ENCODE measurements at regions not wholly inside any gene's neighbourhood (a gene's known extent, or its start where the extent isn't known, plus 50 kb on each side); places are given as distances from the start of the nearest gene placed in this dataset.
A peak's percentile ranks its signal among the peaks of the same experiment; 100 is the strongest.

GRCh38 chr2:111618978-111619902 lies 264.8 kb downstream of the ANAPC1 start:
- Histone ChIP-seq H3K18ac (ENCODE audit: low read length) (no peak overlapping the region), H2BK120ac (ENCODE audit: low read depth, low read length) (no peak overlapping the region), H3K4me2 (ENCODE audit: insufficient read depth, low read length, poor library complexity, severe bottlenecking) (no peak overlapping the region), H3K9ac (ENCODE audit: low read depth, low read length, poor library complexity) (no peak overlapping the region), H2BK12ac (ENCODE audit: low read length) (no peak overlapping the region), H3K9me3 (replicated peaks in 1 of 2; ENCODE audit: control insufficient read depth in 2 of 2, insufficient read depth in 1 of 2, low read depth in 1 of 2, low read length in 2 of 2) (peaks cover 0 to 2% of the 10 kb centered on the region in 2 donors), H4K8ac (ENCODE audit: low read depth, low read length) (no peak overlapping the region), H3K4me1 (ENCODE audit: control insufficient read depth in 2 of 2, insufficient read depth in 1 of 2, low read depth in 1 of 2, low read length in 2 of 2) (peaks cover 2 to 3% of the 10 kb centered on the region in 2 donors), H3K23ac (ENCODE audit: low read depth, low read length, poor library complexity) (peak overlapping the region; percentile 10), H3K79me1 (ENCODE audit: low read depth, low read length) (no peaks in the 10 kb centered on the region), H3K36me3 (replicated peaks in 1 of 2; ENCODE audit: control insufficient read depth in 2 of 2, insufficient read depth in 2 of 2, low read length in 2 of 2) (no peaks in the 10 kb centered on the region), H2AK5ac (ENCODE audit: low read depth, low read length) (no peak overlapping the region), H3K4ac (ENCODE audit: low read length) (no peak overlapping the region), H2BK5ac (ENCODE audit: low read length) (no peak overlapping the region), H2AFZ (ENCODE audit: low read length) (no peak overlapping the region), H3K4me3 (ENCODE audit: low read length in 2 of 2) (no peak overlapping the region), H3K27ac (replicated peaks; ENCODE audit: low read length) (no peak overlapping the region), H3K27me3 (ENCODE audit: control insufficient read depth in 3 of 3, insufficient read depth in 3 of 3, low read depth in 1 of 3, low read length in 3 of 3) (peaks cover 0 to 2% (median 0%) of the 10 kb centered on the region in 3 experiments), H4K91ac (ENCODE audit: low read depth, low read length, poor library complexity) (no peak overlapping the region), H2BK15ac (ENCODE audit: low read length) (no peak overlapping the region), H3K14ac (ENCODE audit: low read length) (no peak overlapping the region)
- WGBS, 2 donors (ENCODE audit: extremely low coverage in 2 of 2, insufficient read length in 2 of 2, insufficient replicate concordance in 1 of 2) = no CpG with 5 or more reads among the region's 11 CpGs
- no peak for DNase-seq (ENCODE audit: low spot score)

GRCh38 chr2:111620281-111620680 lies 263.7 kb downstream of the ANAPC1 start:
- H3K4me3 ChIP-seq (ENCODE audit: low read length in 2 of 2) = no peak overlapping the region
- H2BK5ac ChIP-seq (ENCODE audit: low read length) = no peak overlapping the region
- H3K23ac ChIP-seq (ENCODE audit: low read depth, low read length, poor library complexity) = no peak overlapping the region
- no peak for DNase-seq (ENCODE audit: low spot score)
- no peak overlapping the region for H3K27ac ChIP-seq (replicated peaks; ENCODE audit: low read length)
- peaks cover 0 to 2% (median 0%) of the 10 kb centered on the region in 3 experiments for H3K27me3 ChIP-seq (ENCODE audit: control insufficient read depth in 3 of 3, insufficient read depth in 3 of 3, low read depth in 1 of 3, low read length in 3 of 3)
- H3K4me2 ChIP-seq (ENCODE audit: insufficient read depth, low read length, poor library complexity, severe bottlenecking) = no peak overlapping the region
- WGBS, 2 donors (ENCODE audit: extremely low coverage in 2 of 2, insufficient read length in 2 of 2, insufficient replicate concordance in 1 of 2) = no CpG with 5 or more reads among the region's 5 CpGs
- H3K4me1 ChIP-seq (ENCODE audit: control insufficient read depth in 2 of 2, insufficient read depth in 1 of 2, low read depth in 1 of 2, low read length in 2 of 2) = peaks cover 2 to 3% of the 10 kb centered on the region in 2 donors
- H3K79me1 ChIP-seq (ENCODE audit: low read depth, low read length) = no peaks in the 10 kb centered on the region
- H2BK15ac ChIP-seq (ENCODE audit: low read length) = no peak overlapping the region
- H4K91ac ChIP-seq (ENCODE audit: low read depth, low read length, poor library complexity) = no peak overlapping the region
- no peak overlapping the region for H3K9ac ChIP-seq (ENCODE audit: low read depth, low read length, poor library complexity)
- H4K8ac ChIP-seq (ENCODE audit: low read depth, low read length) = no peak overlapping the region
- H2AFZ ChIP-seq (ENCODE audit: low read length) = no peak overlapping the region
- no peak overlapping the region for H3K14ac ChIP-seq (ENCODE audit: low read length)
- no peak overlapping the region for H3K4ac ChIP-seq (ENCODE audit: low read length)
- H2AK5ac ChIP-seq (ENCODE audit: low read depth, low read length) = no peak overlapping the region
- no peak overlapping the region for H3K18ac ChIP-seq (ENCODE audit: low read length)
- no peak overlapping the region for H2BK120ac ChIP-seq (ENCODE audit: low read depth, low read length)
- H2BK12ac ChIP-seq (ENCODE audit: low read length) = no peak overlapping the region
- H3K9me3 ChIP-seq (replicated peaks in 1 of 2; ENCODE audit: control insufficient read depth in 2 of 2, insufficient read depth in 1 of 2, low read depth in 1 of 2, low read length in 2 of 2) = peaks cover 0 to 2% of the 10 kb centered on the region in 2 donors
- no peaks in the 10 kb centered on the region for H3K36me3 ChIP-seq (replicated peaks in 1 of 2; ENCODE audit: control insufficient read depth in 2 of 2, insufficient read depth in 2 of 2, low read length in 2 of 2)

- no peaks in the 10 kb centered on the region for H3K4me1 ChIP-seq (ENCODE audit: control insufficient read depth in 2 of 2, insufficient read depth in 1 of 2, low read depth in 1 of 2, low read length in 2 of 2)
- H4K8ac ChIP-seq (ENCODE audit: low read depth, low read length) = no peak overlapping the region
- H3K14ac ChIP-seq (ENCODE audit: low read length) = no peak overlapping the region
- no peaks in the 10 kb centered on the region for H3K36me3 ChIP-seq (replicated peaks in 1 of 2; ENCODE audit: control insufficient read depth in 2 of 2, insufficient read depth in 2 of 2, low read length in 2 of 2)
- no peak overlapping the region for H2BK120ac ChIP-seq (ENCODE audit: low read depth, low read length)
- no CpG with 5 or more reads among the region's 3 CpGs for WGBS, 2 donors (ENCODE audit: extremely low coverage in 2 of 2, insufficient read length in 2 of 2, insufficient replicate concordance in 1 of 2)
- no peak overlapping the region for H2AFZ ChIP-seq (ENCODE audit: low read length)
- no peak overlapping the region for H3K9ac ChIP-seq (ENCODE audit: low read depth, low read length, poor library complexity)
- H4K91ac ChIP-seq (ENCODE audit: low read depth, low read length, poor library complexity) = no peak overlapping the region
- no peak overlapping the region for H2BK12ac ChIP-seq (ENCODE audit: low read length)
- H2BK5ac ChIP-seq (ENCODE audit: low read length) = no peak overlapping the region
- no peak overlapping the region for H3K4me3 ChIP-seq (ENCODE audit: low read length in 2 of 2)
- H3K4ac ChIP-seq (ENCODE audit: low read length) = no peak overlapping the region
- no peak overlapping the region for H3K27ac ChIP-seq (replicated peaks; ENCODE audit: low read length)
- peaks cover 0 to 2% (median 0%) of the 10 kb centered on the region in 3 experiments for H3K27me3 ChIP-seq (ENCODE audit: control insufficient read depth in 3 of 3, insufficient read depth in 3 of 3, low read depth in 1 of 3, low read length in 3 of 3)
- no peak for DNase-seq (ENCODE audit: low spot score)
- H3K4me2 ChIP-seq (ENCODE audit: insufficient read depth, low read length, poor library complexity, severe bottlenecking) = no peak overlapping the region
- H3K79me1 ChIP-seq (ENCODE audit: low read depth, low read length) = no peaks in the 10 kb centered on the region
- no peak overlapping the region for H3K23ac ChIP-seq (ENCODE audit: low read depth, low read length, poor library complexity)
- H3K9me3 ChIP-seq (replicated peaks in 1 of 2; ENCODE audit: control insufficient read depth in 2 of 2, insufficient read depth in 1 of 2, low read depth in 1 of 2, low read length in 2 of 2) = peaks cover 0 to 5% of the 10 kb centered on the region in 2 donors
- no peak overlapping the region for H2AK5ac ChIP-seq (ENCODE audit: low read depth, low read length)
- no peak overlapping the region for H3K18ac ChIP-seq (ENCODE audit: low read length)
- no peak overlapping the region for H2BK15ac ChIP-seq (ENCODE audit: low read length)
Observed at GRCh38 chr2:111622859-111623258, 261.1 kb downstream of the ANAPC1 start.

GRCh38 chr2:111623380-111623779 lies 260.6 kb downstream of the ANAPC1 start:
- Histone ChIP-seq H3K4me3 (ENCODE audit: low read length in 2 of 2) (no peak overlapping the region), H3K27me3 (ENCODE audit: control insufficient read depth in 3 of 3, insufficient read depth in 3 of 3, low read depth in 1 of 3, low read length in 3 of 3) (peaks cover 0 to 2% (median 0%) of the 10 kb centered on the region in 3 experiments), H3K14ac (ENCODE audit: low read length) (no peak overlapping the region), H3K4me1 (ENCODE audit: control insufficient read depth in 2 of 2, insufficient read depth in 1 of 2, low read depth in 1 of 2, low read length in 2 of 2) (no peaks in the 10 kb centered on the region), H2BK15ac (ENCODE audit: low read length) (no peak overlapping the region), H4K8ac (ENCODE audit: low read depth, low read length) (no peak overlapping the region), H3K18ac (ENCODE audit: low read length) (peak overlapping the region; percentile 18), H2BK12ac (ENCODE audit: low read length) (no peak overlapping the region), H3K9me3 (replicated peaks in 1 of 2; ENCODE audit: control insufficient read depth in 2 of 2, insufficient read depth in 1 of 2, low read depth in 1 of 2, low read length in 2 of 2) (peaks cover 0 to 6% of the 10 kb centered on the region in 2 donors), H3K23ac (ENCODE audit: low read depth, low read length, poor library complexity) (no peak overlapping the region), H2AFZ (ENCODE audit: low read length) (no peak overlapping the region), H2AK5ac (ENCODE audit: low read depth, low read length) (no peak overlapping the region), H3K9ac (ENCODE audit: low read depth, low read length, poor library complexity) (no peak overlapping the region), H4K91ac (ENCODE audit: low read depth, low read length, poor library complexity) (no peak overlapping the region), H3K27ac (replicated peaks; ENCODE audit: low read length) (no peak overlapping the region), H3K4me2 (ENCODE audit: insufficient read depth, low read length, poor library complexity, severe bottlenecking) (no peak overlapping the region), H2BK5ac (ENCODE audit: low read length) (no peak overlapping the region), H3K36me3 (replicated peaks in 1 of 2; ENCODE audit: control insufficient read depth in 2 of 2, insufficient read depth in 2 of 2, low read length in 2 of 2) (no peaks in the 10 kb centered on the region), H2BK120ac (ENCODE audit: low read depth, low read length) (no peak overlapping the region), H3K79me1 (ENCODE audit: low read depth, low read length) (no peaks in the 10 kb centered on the region), H3K4ac (ENCODE audit: low read length) (no peak overlapping the region)
- no CpG with 5 or more reads among the region's 3 CpGs for WGBS, 2 donors (ENCODE audit: extremely low coverage in 2 of 2, insufficient read length in 2 of 2, insufficient replicate concordance in 1 of 2)
- DNase-seq (ENCODE audit: low spot score) = no peak

Measured in neuronal stem cell (in vitro differentiated cells).